ENCODE measurements at regions not wholly inside any gene's neighbourhood (a gene's known extent, or its start where the extent isn't known, plus 50 kb on each side); places are given as distances from the start of the nearest gene placed in this dataset.

DNA sequence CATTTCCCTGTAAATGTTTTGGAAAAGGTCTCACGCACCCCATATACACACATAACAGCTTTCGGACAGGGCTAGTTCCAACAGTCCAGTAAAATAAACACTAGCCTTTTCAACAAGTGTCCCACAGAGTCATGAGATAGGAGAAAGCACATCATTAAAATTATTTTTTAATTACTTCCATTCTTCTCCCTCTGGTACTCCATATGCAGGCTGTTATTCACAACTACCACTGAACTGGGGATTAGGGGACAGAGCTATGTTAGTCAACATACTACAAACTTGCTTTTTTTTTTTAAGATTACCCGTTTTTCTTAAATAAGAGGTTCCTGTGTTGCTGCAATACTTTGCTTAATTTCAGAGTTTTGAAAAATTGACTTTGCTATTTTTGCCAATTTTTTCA, 576.6 kb upstream of the KCND2 start:
- no peak overlapping the region for H2AK5ac ChIP-seq (ENCODE audit: low read depth, low read length)
- H2BK15ac ChIP-seq (ENCODE audit: low read depth, low read length), result no peak overlapping the region
- H3K14ac ChIP-seq (replicated peaks; ENCODE audit: low read depth, low read length), result no peak overlapping the region
- POLR2A ChIA-PET (ENCODE audit: unreplicated experiment), result no interaction called here
- H4K91ac ChIP-seq (ENCODE audit: insufficient read depth, low read depth, low read length), result no peak overlapping the region
- H3K36me3 ChIP-seq (ENCODE audit: control insufficient read depth, insufficient read depth, low read length), result no peaks in the 10 kb centered on the region
- no peak overlapping the region for H2BK5ac ChIP-seq (ENCODE audit: low read depth, low read length, poor library complexity, severe bottlenecking)
- H3K9ac ChIP-seq (ENCODE audit: low read depth, low read length), result no peak overlapping the region
- H3K27me3 ChIP-seq (ENCODE audit: control insufficient read depth, insufficient read depth, low read length), result no peaks in the 10 kb centered on the region
- H3K4ac ChIP-seq (ENCODE audit: low read depth, low read length), result no peak overlapping the region
- H3K9me1 ChIP-seq (ENCODE audit: insufficient read depth, low read length), result no peaks in the 10 kb centered on the region
- WGBS, 2 experiments (ENCODE audit: extremely low coverage in 2 of 2, insufficient read length in 1 of 2), result no CpG with 5 or more reads among the region's 3 CpGs
- H3K23ac ChIP-seq (ENCODE audit: low read depth, low read length), result no peak overlapping the region
- intact Hi-C loops (cut with micrococcal nuclease), result loop anchor here (10.0 kb wide), 1 partner anchor 1028 kb away; no protein-coding TSS in a partner anchor
- H2BK20ac ChIP-seq (ENCODE audit: low read depth, low read length), result no peak overlapping the region
- H2BK120ac ChIP-seq (ENCODE audit: low read depth, low read length), result no peak overlapping the region
- H3K4me1 ChIP-seq (ENCODE audit: control insufficient read depth, insufficient read depth, low read length), result no peaks in the 10 kb centered on the region
- no peak for DNase-seq
- CTCF ChIA-PET, result no interaction called here
- H4K5ac ChIP-seq (ENCODE audit: low read depth, low read length), result no peak overlapping the region
- H4K8ac ChIP-seq (ENCODE audit: low read depth in 2 of 2, low read length in 2 of 2), result no peak overlapping the region
- H3K79me1 ChIP-seq (ENCODE audit: low read depth in 1 of 2, low read length in 2 of 2), result no peaks in the 10 kb centered on the region
- no peak overlapping the region for H3K18ac ChIP-seq (ENCODE audit: low read depth, low read length)
- no peak for ATAC-seq (ENCODE audit: low read depth)
- no peak overlapping the region for H3K4me2 ChIP-seq (ENCODE audit: low read depth, low read length)
- no TSS peak for BruUV-seq (replicated peaks)
- no peak overlapping the region for H3K56ac ChIP-seq (ENCODE audit: extremely low read depth, insufficient read depth, low read length)
- no peak overlapping the region for H2AK9ac ChIP-seq (replicated peaks; ENCODE audit: low read depth, low read length, poor library complexity)
- H2AFZ ChIP-seq (replicated peaks; ENCODE audit: low read length, poor library complexity), result no peak overlapping the region
- H3K27ac ChIP-seq (ENCODE audit: insufficient read depth, low read length), result no peak overlapping the region
- no peak overlapping the region for H3K4me3 ChIP-seq (ENCODE audit: insufficient read depth, low read depth, low read length)
- in situ Hi-C loops (cut with MboI; ENCODE audit: low sequenced_read_pairs), result no loop called here
- dilution Hi-C loops (cut with HindIII; ENCODE audit: low sequenced_read_pairs, unreplicated experiment), result no loop called here
- H4K20me1 ChIP-seq (ENCODE audit: insufficient read depth, low read length), result no peaks in the 10 kb centered on the region
- TF ChIP-seq RCOR1 (IDR thresholded peaks at IDR 0.05; ENCODE audit: insufficient replicate concordance, low read length) (no peak), ELK1 (IDR thresholded peaks at IDR 0.05; ENCODE audit: borderline replicate concordance, low read depth, low read length) (no peak), MAZ (IDR thresholded peaks at IDR 0.05; ENCODE audit: borderline replicate concordance, low read depth, low read length) (no peak), SMC3 (IDR thresholded peaks at IDR 0.05; ENCODE audit: low read depth, low read length) (no peak), RAD21 (IDR thresholded peaks at IDR 0.05; ENCODE audit: low read length) (no peak), POLR2A (IDR thresholded peaks at IDR 0.05; ENCODE audit: low read depth, low read length) (no peak), NFE2L2 (IDR thresholded peaks at IDR 0.05; ENCODE audit: low read depth, low read length) (no peak)
- no peaks in the 10 kb centered on the region for H3K9me3 ChIP-seq (ENCODE audit: control insufficient read depth, insufficient read depth, low read length)

Data from IMR-90 (cell line).